HCT116 (cell line): ENCODE measurements at regions not wholly inside any gene's neighbourhood (a gene's known extent, or its start where the extent isn't known, plus 50 kb on each side); places are given as distances from the start of the nearest gene placed in this dataset.

Source experiments
- ATAC-seq: fragments of 200-7000 bp; cut with Tn5 transposase; 2 replicates; pipeline ENCODE4 v1.9.1; 2020; ENCODE audit warnings: mild to moderate bottlenecking, moderate library complexity
- BruUV-seq: library from RNA; stranded (reverse); fragments of 400-500 nt; replicated peaks from 2 replicates; lab custom pipeline; 2021; lab: Mats Ljungman, UMichigan
- CTCF ChIA-PET: fragments of 300-600 bp; sonication (Branson Sonifier 250); formaldehyde crosslinking; loops from one replicate; lab custom pipeline; 2021; ENCODE audit warnings: antibody characterized with exemption; lab: Charles Lee
- POLR2A ChIA-PET: fragments of 300-600, 350-600 bp; sonication (Branson Sonifier 250); formaldehyde crosslinking; loops from one replicate; lab custom pipeline; 2021; ENCODE audit warnings: antibody characterized with exemption; lab: Charles Lee
- RAD21 ChIA-PET, 2 experiments: fragments of 300-600 bp; sonication (Branson Sonifier 250); formaldehyde crosslinking; loops; one replicate each; lab custom pipeline; 2023; ENCODE audit warnings: low total read pairs in 2 of 2; ENCODE audit not compliant: uncharacterized antibody in 2 of 2, unreplicated experiment in 2 of 2, low non-redundant PET in 1 of 2; lab: Charles Lee
- DNase-seq: peaks from one replicate; pipeline ENCODE4 v3.0.0-alpha.2; 2010; ENCODE audit warnings: low read depth, low spot score
- H2AFZ ChIP-seq: fragments of 200-600 bp; shearing (Covaris generic), sonication (generic); 2 replicates; pipeline ENCODE4 v1.6.1; 2017; ENCODE audit warnings: low read depth, mixed run types, mixed read lengths, antibody characterized with exemption, low read length; ENCODE audit not compliant: poor library complexity, severe bottlenecking
- H3K27ac ChIP-seq: 2 replicates; pipeline ENCODE4 v1.5.1; 2012; ENCODE audit warnings: low read depth, low read length
- H3K27me3 ChIP-seq: fragments of 200-600 bp; sonication (generic); 2 replicates; pipeline ENCODE4 v1.6.1; 2016; ENCODE audit warnings: mixed run types, low read length, mixed read lengths; ENCODE audit not compliant: insufficient read depth
- H3K36me3 ChIP-seq, 2 experiments: fragments of 200-500 bp in 1 of 2; fragments of 200-600 bp in 1 of 2; sonication (Bioruptor generic) in 1 of 2; sonication (generic) in 1 of 2; 2 replicates each; pipeline versions ENCODE4 v1.5.1 to v1.6.1; 2014 to 2016; ENCODE audit warnings: low read length in 2 of 2, inconsistent platforms in 1 of 2, mixed read lengths in 1 of 2, mixed run types in 1 of 2; ENCODE audit not compliant: insufficient read depth in 2 of 2, control insufficient read depth in 1 of 2
- H3K4me1 ChIP-seq, 2 experiments: fragments of 200-600 bp in 1 of 2; sonication (generic) in 1 of 2; 2 replicates each; pipeline versions ENCODE4 v1.5.1 to v1.6.1; 2012 to 2017; ENCODE audit warnings: low read length in 2 of 2, inconsistent platforms in 1 of 2, mild to moderate bottlenecking in 1 of 2, mixed read lengths in 1 of 2, mixed run types in 1 of 2, moderate library complexity in 1 of 2; ENCODE audit not compliant: insufficient read depth in 2 of 2, control insufficient read depth in 1 of 2
- H3K4me2 ChIP-seq: fragments of 200-600 bp; sonication (generic); 2 replicates; pipeline ENCODE4 v1.6.1; 2017; ENCODE audit warnings: mixed run types, low read length, mixed read lengths
- H3K4me3 ChIP-seq, 2 experiments: fragments of 200-600 bp in 1 of 2; sonication (generic) in 1 of 2; replicated peaks in 1 of 2; 2 replicates each; pipeline ENCODE4 v1.5.1; 2011 to 2016; ENCODE audit warnings: low read length in 2 of 2, control low read depth in 1 of 2, low read depth in 1 of 2, mild to moderate bottlenecking in 1 of 2, mixed read lengths in 1 of 2, mixed run types in 1 of 2
- H3K79me2 ChIP-seq: fragments of 200-600 bp; sonication (generic); 2 replicates; pipeline ENCODE4 v1.6.1; 2017; ENCODE audit warnings: mild to moderate bottlenecking, mixed run types, low read length, moderate library complexity, mixed read lengths; ENCODE audit not compliant: insufficient read depth
- H3K9ac ChIP-seq: fragments of 200-600 bp; sonication (generic); 2 replicates; pipeline ENCODE4 v1.6.1; 2016; ENCODE audit warnings: low read length, mixed read lengths
- H3K9me2 ChIP-seq: fragments of 200-600 bp; sonication (generic), shearing (Covaris generic); 2 replicates; pipeline ENCODE4 v1.6.1; 2017; ENCODE audit warnings: mixed run types, mild to moderate bottlenecking, moderate library complexity; ENCODE audit not compliant: insufficient read depth
- H3K9me3 ChIP-seq, 2 experiments: fragments of 200-500 bp in 1 of 2; fragments of 200-600 bp in 1 of 2; sonication (Bioruptor generic) in 1 of 2; sonication (generic) in 1 of 2; 2 replicates each; pipeline ENCODE4 v1.6.1; 2014 to 2017; ENCODE audit warnings: low read length in 2 of 2, mixed read lengths in 2 of 2, inconsistent platforms in 1 of 2, low read depth in 1 of 2, mild to moderate bottlenecking in 1 of 2, mixed run types in 1 of 2, moderate library complexity in 1 of 2; ENCODE audit not compliant: control insufficient read depth in 1 of 2, insufficient read depth in 1 of 2
- H4K20me1 ChIP-seq: fragments of 200-600 bp; sonication (generic), shearing (Covaris generic); 2 replicates; pipeline ENCODE4 v1.6.1; 2017; ENCODE audit warnings: mixed run types, mild to moderate bottlenecking, moderate library complexity; ENCODE audit not compliant: insufficient read depth
- ATF3 ChIP-seq: IDR thresholded peaks from 2 replicates; pipeline ENCODE4 v1.6.1; 2012
- CBX3 ChIP-seq: IDR thresholded peaks from 2 replicates; pipeline ENCODE4 v1.6.1; 2012; ENCODE audit warnings: low read depth
- CEBPB ChIP-seq: IDR thresholded peaks from 2 replicates; pipeline ENCODE4 v1.6.1; 2012; ENCODE audit warnings: low read depth
- CTCF ChIP-seq, 3 experiments: fragments of 200-600 bp in 1 of 3; sonication (generic) in 1 of 3; IDR thresholded peaks in 2 of 3; conservative IDR thresholded peaks in 1 of 3; 2 replicates each; pipeline ENCODE4 v1.5.1; 2012 to 2017; ENCODE audit warnings: low read depth in 2 of 3, low read length in 2 of 3, antibody characterized with exemption in 1 of 3, borderline replicate concordance in 1 of 3, control low read depth in 1 of 3, mild to moderate bottlenecking in 1 of 3, mixed read lengths in 1 of 3, mixed run types in 1 of 3, moderate library complexity in 1 of 3; ENCODE audit not compliant: insufficient read depth in 1 of 3
- EGR1 ChIP-seq: IDR thresholded peaks from 2 replicates; pipeline ENCODE4 v1.6.1; 2012; ENCODE audit warnings: low read depth
- ELF1 ChIP-seq: IDR thresholded peaks from 2 replicates; pipeline ENCODE4 v1.6.1; 2012; ENCODE audit warnings: low read depth, borderline replicate concordance
- EZH2 ChIP-seq: fragments of 200-600 bp; sonication (generic); IDR thresholded peaks from 2 replicates; pipeline ENCODE4 v1.6.1; 2017; ENCODE audit warnings: antibody characterized with exemption, mixed run types
- EZH2phosphoT487 ChIP-seq: fragments of 200-600 bp; IDR thresholded peaks from 2 replicates; pipeline ENCODE4 v1.6.1; 2018; ENCODE audit warnings: antibody characterized with exemption, borderline replicate concordance
- FOSL1 ChIP-seq: IDR thresholded peaks from 2 replicates; pipeline ENCODE4 v1.6.1; 2012; ENCODE audit warnings: low read depth
- JUND ChIP-seq: IDR thresholded peaks from 2 replicates; pipeline ENCODE4 v1.6.1; 2012
- MAX ChIP-seq: IDR thresholded peaks from 2 replicates; pipeline ENCODE4 v1.6.1; 2012
- POLR2A ChIP-seq: IDR thresholded peaks from 2 replicates; pipeline ENCODE4 v1.7.0; 2011; ENCODE audit warnings: borderline replicate concordance; ENCODE audit not compliant: insufficient read depth, insufficient read length; ENCODE audit errors: extremely low read depth
- RAD21 ChIP-seq: IDR thresholded peaks from 2 replicates; pipeline ENCODE4 v1.6.1; 2012; ENCODE audit warnings: low read depth, mild to moderate bottlenecking
- REST ChIP-seq: IDR thresholded peaks from 2 replicates; pipeline ENCODE4 v1.6.1; 2012; ENCODE audit warnings: low read depth
- SIN3A ChIP-seq: IDR thresholded peaks from 2 replicates; pipeline ENCODE4 v1.6.1; 2012; ENCODE audit warnings: low read depth
- SP1 ChIP-seq: IDR thresholded peaks from 2 replicates; pipeline ENCODE4 v1.6.1; 2012; ENCODE audit warnings: low read depth
- SRF ChIP-seq: IDR thresholded peaks from 2 replicates; pipeline ENCODE4 v1.6.1; 2012; ENCODE audit warnings: low read depth
- TCF7L2 ChIP-seq: IDR thresholded peaks from 2 replicates; pipeline ENCODE4 v1.7.0; 2011; ENCODE audit warnings: borderline replicate concordance, inconsistent platforms; ENCODE audit not compliant: insufficient read depth, insufficient read length; ENCODE audit errors: extremely low read depth
- ZBTB33 ChIP-seq: IDR thresholded peaks from 2 replicates; pipeline ENCODE4 v1.6.1; 2011; ENCODE audit warnings: mild to moderate bottlenecking, low read length, moderate library complexity; ENCODE audit not compliant: insufficient replicate concordance; ENCODE audit errors: extremely low read depth
- ZFX ChIP-seq: fragments of 450-650 bp; IDR thresholded peaks from 2 replicates; pipeline ENCODE4 v1.6.1; 2017
- intact Hi-C: fragments of 100-400 bp; cut with micrococcal nuclease; formaldehyde crosslinking; loops from 2 replicates; pipeline ENCODE4 v1.10.0; 2022

- POLR2A ChIA-PET = no interaction called here
- Histone ChIP-seq H3K27me3 (peaks cover 8% of the 10 kb centered on the region; the same call in 1 of the 2 replicates), H3K36me3 (no peaks in the 10 kb centered on the region), H3K4me3 (no peak overlapping the region), H3K79me2 (no peaks in the 10 kb centered on the region), H2AFZ (no peak overlapping the region)
- ATAC-seq = no peak
- RAD21 ChIA-PET = no interaction called here
- TF ChIP-seq SRF (no peak), SIN3A (no peak), TCF7L2 (no peak), ATF3 (no peak), RAD21 (no peak), EZH2 (no peak), EZH2phosphoT487 (no peak), CTCF (IDR thresholded peaks at IDR 0.05 in 2 of 3, conservative IDR thresholded peaks at IDR 0.05 in 1 of 3; ENCODE audit: borderline replicate concordance in 1 of 3, insufficient read depth in 1 of 3, low read depth in 2 of 3, low read length in 2 of 3) (no peak), FOSL1 (no peak), POLR2A (no peak), MAX (no peak), JUND (no peak), ELF1 (no peak), CEBPB (no peak), SP1 (no peak), REST (no peak), ZFX (no peak), CBX3 (no peak), ZBTB33 (no peak), EGR1 (no peak)
- TF ChIP-seq, all 23 proteins: peak for 0
- Histone ChIP-seq H3K4me2 (no peak overlapping the region), H3K9ac (no peak overlapping the region), H3K4me1 (no peaks in the 10 kb centered on the region), H4K20me1 (no peaks in the 10 kb centered on the region), H3K9me3 (no peaks in the 10 kb centered on the region), H3K27ac (no peak overlapping the region), H3K9me2 (no peaks in the 10 kb centered on the region)
- intact Hi-C loops = no loop called here
- DNase-seq = no peak
- no TSS peak for BruUV-seq
- CTCF ChIA-PET = no interaction called here
Measured at GRCh38 chr10:118220346-118220850, 121.7 kb downstream of the FAM204A start.
